K562 (cell line): ENCODE measurements at regions not wholly inside any gene's neighbourhood (a gene's known extent, or its start where the extent isn't known, plus 50 kb on each side); places are given as distances from the start of the nearest gene placed in this dataset.

Experiments
- AFF4 ChIP-seq: sonication (generic); formaldehyde crosslinking; IDR thresholded peaks from 2 replicates; pipeline ENCODE4 v1.8.0; 2023; ENCODE audit warnings: mild to moderate bottlenecking, missing genetic modification reagents
- ATF2 ChIP-seq: sonication (generic); formaldehyde crosslinking; IDR thresholded peaks from 2 replicates; pipeline ENCODE4 v1.8.1; 2022; ENCODE audit warnings: missing genetic modification reagents
- CEBPB ChIP-seq: fragments of 450-650 bp; IDR thresholded peaks from 2 replicates; pipeline ENCODE4 v1.6.1; 2016; ENCODE audit warnings: missing genetic modification characterization, missing compliant biosample characterization
- CHD1 ChIP-seq: fragments of 200-600 bp; sonication (generic); IDR thresholded peaks from one replicate; pipeline ENCODE4 v1.6.1; 2012; ENCODE audit warnings: mild to moderate bottlenecking, moderate library complexity, low read length, inconsistent platforms
- CTCF ChIP-seq, 3 experiments: IDR thresholded peaks in 2 of 3; conservative IDR thresholded peaks in 1 of 3; 2 replicates each; pipeline ENCODE4 v1.5.1; 2011 to 2012; ENCODE audit warnings: low read length in 3 of 3, mild to moderate bottlenecking in 3 of 3, control low read depth in 2 of 3, improper control_type of control experiment in 1 of 3, inconsistent platforms in 1 of 3, low read depth in 1 of 3, mixed read lengths in 1 of 3, moderate library complexity in 1 of 3; ENCODE audit not compliant: insufficient read depth in 2 of 3
- HDAC1 ChIP-seq, 2 experiments: fragments of 450-650 bp; IDR thresholded peaks; 2 replicates each; pipeline ENCODE4 v1.6.1; 2016 to 2017; ENCODE audit warnings: inconsistent platforms in 1 of 2, mild to moderate bottlenecking in 1 of 2, moderate library complexity in 1 of 2
- NCOR1 ChIP-seq: fragments of 450-650 bp; IDR thresholded peaks from 2 replicates; pipeline ENCODE4 v1.6.1; 2016; ENCODE audit warnings: mild to moderate bottlenecking, moderate library complexity
- POLR3G ChIP-seq: IDR thresholded peaks from 2 replicates; pipeline ENCODE4 v1.6.1; 2011; ENCODE audit not compliant: insufficient read length, insufficient replicate concordance; ENCODE audit errors: extremely low read depth
- RNF2 ChIP-seq: sonication (generic); IDR thresholded peaks from 2 replicates; pipeline ENCODE4 v1.6.1; 2016
- SETDB1 ChIP-seq: IDR thresholded peaks from one replicate; pipeline ENCODE4 v1.6.1; 2012; ENCODE audit warnings: low read length, control low read depth, inconsistent platforms
- ZKSCAN8 ChIP-seq: fragments of 200-800 bp; sonication (Bioruptor generic); IDR thresholded peaks from 2 replicates; pipeline ENCODE4 v1.6.1; 2016; ENCODE audit warnings: missing genetic modification characterization, missing compliant biosample characterization
- ZNF57 ChIP-seq: fragments of 450-650 bp; formaldehyde crosslinking; IDR thresholded peaks from 2 replicates; pipeline ENCODE4 v1.4.0; 2020; ENCODE audit warnings: mild to moderate bottlenecking, moderate library complexity
- ZNF695 ChIP-seq: fragments of 450-650 bp; formaldehyde crosslinking; IDR thresholded peaks from 2 replicates; pipeline ENCODE4 v1.4.0; 2020; ENCODE audit warnings: mild to moderate bottlenecking, moderate library complexity
- TF ChIP-seq, protein P1 (sequence below): fragments of 250-450 bp; sonication (Bioruptor Pico); IDR thresholded peaks from 2 replicates; pipeline ENCODE4 v1.8.0; 2022; ENCODE audit warnings: moderate library complexity, mild to moderate bottlenecking, inconsistent platforms

GRCh38 chr12:88758176-88758575 is 177.9 kb upstream of the KITLG start:
- no peak for TF ChIP-seq CHD1
- TF ChIP-seq CEBPB (tag) = no peak
- no peak for TF ChIP-seq SETDB1
- no peak for TF ChIP-seq CTCF (IDR thresholded peaks at IDR 0.05 in 2 of 3, conservative IDR thresholded peaks at IDR 0.05 in 1 of 3; ENCODE audit: insufficient read depth in 2 of 3, low read depth in 1 of 3, low read length in 3 of 3)
- no peak for TF ChIP-seq NCOR1
- TF ChIP-seq ZNF57 (CRISPR knock-in tag) = no peak
- no peak for TF ChIP-seq ZNF695 (CRISPR knock-in tag)
- TF ChIP-seq ATF2 (CRISPR knock-in tag) = no peak
- no peak for TF ChIP-seq AFF4 (CRISPR knock-in tag)
- no peak for TF ChIP-seq ZKSCAN8 (CRISPR knock-in tag)
- TF ChIP-seq POLR3G = no peak
- TF ChIP-seq HDAC1 (IDR thresholded peaks at IDR 0.05) = no peak
- TF ChIP-seq, protein P1, sequence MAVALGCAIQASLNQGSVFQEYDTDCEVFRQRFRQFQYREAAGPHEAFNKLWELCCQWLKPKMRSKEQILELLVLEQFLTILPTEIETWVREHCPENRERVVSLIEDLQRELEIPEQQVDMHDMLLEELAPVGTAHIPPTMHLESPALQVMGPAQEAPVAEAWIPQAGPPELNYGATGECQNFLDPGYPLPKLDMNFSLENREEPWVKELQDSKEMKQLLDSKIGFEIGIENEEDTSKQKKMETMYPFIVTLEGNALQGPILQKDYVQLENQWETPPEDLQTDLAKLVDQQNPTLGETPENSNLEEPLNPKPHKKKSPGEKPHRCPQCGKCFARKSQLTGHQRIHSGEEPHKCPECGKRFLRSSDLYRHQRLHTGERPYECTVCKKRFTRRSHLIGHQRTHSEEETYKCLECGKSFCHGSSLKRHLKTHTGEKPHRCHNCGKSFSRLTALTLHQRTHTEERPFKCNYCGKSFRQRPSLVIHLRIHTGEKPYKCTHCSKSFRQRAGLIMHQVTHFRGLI = no peak
- no peak for TF ChIP-seq RNF2
